Retinal pigment epithelial cell (primary cell): ENCODE measurements at regions not wholly inside any gene's neighbourhood (a gene's known extent, or its start where the extent isn't known, plus 50 kb on each side); places are given as distances from the start of the nearest gene placed in this dataset.

Source experiments
- DNase-seq: peaks from one replicate; pipeline ENCODE4 v3.0.0-alpha.2; 2010; ENCODE audit warnings: low read depth
- H3K4me3 ChIP-seq: 2 replicates; pipeline ENCODE4 v1.5.1; 2011; ENCODE audit warnings: mild to moderate bottlenecking, low read length, control low read depth, moderate library complexity
- CTCF ChIP-seq: conservative IDR thresholded peaks from 2 replicates; pipeline ENCODE4 v1.5.1; 2011; ENCODE audit warnings: low read depth, low read length, control low read depth, inconsistent platforms

GRCh38 chr10:78433766-78434535 is 400.3 kb downstream of the RPS24 start:
- TF ChIP-seq CTCF = no peak
- DNase-seq = no peak
- H3K4me3 ChIP-seq = no peak overlapping the region

DNA sequence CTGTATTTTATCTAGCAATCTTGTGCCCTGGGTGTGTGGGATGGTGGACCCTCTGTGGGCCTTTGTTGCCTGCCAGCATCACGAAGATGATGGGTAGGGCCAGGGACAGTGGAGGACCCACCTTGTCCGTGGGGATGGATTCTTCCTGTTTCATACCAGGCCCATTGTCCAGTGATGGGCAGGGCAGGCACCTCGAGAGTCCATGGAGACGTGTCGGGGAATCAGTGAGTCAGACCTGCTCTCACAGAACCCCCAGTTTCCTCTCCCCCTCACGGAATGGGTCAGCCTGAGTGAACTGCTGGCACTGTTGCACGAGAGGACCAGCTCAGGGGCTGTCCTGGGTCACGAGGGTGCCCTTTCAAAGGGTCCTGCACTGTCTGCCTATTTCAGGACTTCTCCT is 401.2 kb downstream of the RPS24 start:
- no peak for DNase-seq
- no peak overlapping the region for H3K4me3 ChIP-seq
- TF ChIP-seq CTCF = no peak

DNA sequence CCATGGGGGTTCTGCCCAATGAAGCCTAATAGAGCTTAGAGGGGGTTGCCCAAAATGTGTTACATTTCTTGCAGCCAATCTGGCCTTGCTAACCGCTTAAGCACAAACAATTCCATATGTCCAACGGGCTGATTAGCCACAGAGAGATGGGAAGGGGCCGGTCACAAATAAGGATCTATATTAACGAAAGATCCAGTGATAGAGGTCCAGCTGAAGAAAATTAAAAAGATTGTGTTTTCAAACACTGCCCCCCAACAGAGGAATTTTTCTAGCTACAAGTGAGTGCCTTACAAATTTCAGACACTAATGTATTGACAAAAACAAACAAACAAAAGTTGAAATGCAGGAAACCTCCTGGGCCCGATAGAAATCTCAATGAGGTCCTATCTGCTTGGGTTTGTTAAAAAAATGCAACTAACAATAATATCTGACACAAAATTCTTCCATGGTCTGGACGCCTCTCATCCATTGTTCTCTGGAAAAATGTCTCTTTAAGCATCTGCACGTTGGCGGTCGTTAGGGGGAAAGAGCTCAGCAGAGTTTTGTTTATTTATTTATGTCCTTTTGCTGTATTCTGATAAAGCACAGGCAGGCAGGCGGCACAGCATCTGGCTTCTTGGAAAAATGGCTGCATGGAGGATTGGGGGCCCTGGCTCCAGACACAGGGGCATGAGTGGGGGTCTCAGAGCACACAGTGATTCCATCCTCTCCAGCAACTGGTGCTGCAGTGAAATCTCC is 402.0 kb downstream of the RPS24 start:
- no peak overlapping the region for H3K4me3 ChIP-seq
- no peak for DNase-seq
- no peak for TF ChIP-seq CTCF

GRCh38 chr10:78436222-78436573 is 402.5 kb downstream of the RPS24 start:
- TF ChIP-seq CTCF = no peak
- no peak for DNase-seq
- H3K4me3 ChIP-seq = no peak overlapping the region

DNA sequence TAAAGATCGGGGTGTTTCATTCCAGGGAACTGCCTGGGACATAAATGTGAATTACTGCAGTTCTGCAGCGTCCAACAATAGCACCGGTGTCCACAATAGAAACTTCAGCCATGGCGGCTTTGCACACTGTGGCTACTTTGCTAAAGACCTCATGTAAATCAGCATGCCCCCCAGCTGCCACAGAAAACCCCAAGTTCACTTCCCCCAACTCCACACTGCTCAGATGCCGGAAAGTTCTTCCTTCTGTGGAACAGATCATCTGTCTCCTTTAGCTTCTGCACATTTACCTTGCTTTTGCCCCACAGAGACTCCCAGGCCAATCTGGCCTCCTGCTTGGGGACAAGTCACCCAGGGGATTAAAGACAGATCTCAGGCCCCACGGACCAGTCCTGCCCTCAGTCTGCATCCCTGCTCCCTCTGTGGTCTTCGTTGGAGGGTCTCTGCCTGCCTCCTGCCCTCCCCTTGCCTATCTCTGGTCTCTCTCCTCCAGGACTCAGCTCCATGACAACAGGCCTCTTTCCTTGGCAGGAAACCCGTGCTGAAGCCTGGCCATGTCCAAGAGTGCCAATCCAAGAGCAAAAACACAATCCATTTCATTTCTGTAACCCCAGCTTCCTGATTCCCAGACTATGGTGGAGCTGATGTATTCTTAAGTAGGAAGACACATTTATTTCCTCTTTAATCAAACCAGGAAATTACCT is 403.2 kb downstream of the RPS24 start:
- TF ChIP-seq CTCF = no peak
- no peak for DNase-seq
- H3K4me3 ChIP-seq = no peak overlapping the region

GRCh38 chr10:78437407-78437768 is 403.7 kb downstream of the RPS24 start:
- DNase-seq = no peak
- no peak overlapping the region for H3K4me3 ChIP-seq
- no peak for TF ChIP-seq CTCF
